ENCODE measurements at regions not wholly inside any gene's neighbourhood (a gene's known extent, or its start where the extent isn't known, plus 50 kb on each side); places are given as distances from the start of the nearest gene placed in this dataset.

- Histone ChIP-seq H3K27me3 (ENCODE audit: insufficient read depth, low read depth, low read length) (no peaks in the 10 kb centered on the region), H3K79me2 (replicated peaks; ENCODE audit: insufficient read depth, low read length) (no peaks in the 10 kb centered on the region), H3K4me2 (ENCODE audit: low read length) (no peak overlapping the region), H2AFZ (ENCODE audit: low read depth, low read length) (no peak overlapping the region), H3K9me2 (ENCODE audit: insufficient read depth, low read length) (no peaks in the 10 kb centered on the region), H3K4me3 (ENCODE audit: low read length) (no peak overlapping the region), H3K9me3 (ENCODE audit: low read length) (no peaks in the 10 kb centered on the region), H3K27ac (ENCODE audit: low read length) (no peak overlapping the region), H3K9ac (ENCODE audit: low read length) (no peak overlapping the region), H3F3A (ENCODE audit: insufficient read depth, low read length, poor library complexity, severe bottlenecking) (no peaks in the 10 kb centered on the region), H4K20me1 (ENCODE audit: insufficient read depth) (no peaks in the 10 kb centered on the region), H3K36me3 (ENCODE audit: insufficient read depth, low read length) (no peaks in the 10 kb centered on the region)
- TF ChIP-seq SMC3 (conservative IDR thresholded peaks at IDR 0.05; ENCODE audit: poor library complexity) (no peak), REST (IDR thresholded peaks at IDR 0.05; ENCODE audit: borderline replicate concordance) (no peak)
- TF ChIP-seq, protein P1, sequence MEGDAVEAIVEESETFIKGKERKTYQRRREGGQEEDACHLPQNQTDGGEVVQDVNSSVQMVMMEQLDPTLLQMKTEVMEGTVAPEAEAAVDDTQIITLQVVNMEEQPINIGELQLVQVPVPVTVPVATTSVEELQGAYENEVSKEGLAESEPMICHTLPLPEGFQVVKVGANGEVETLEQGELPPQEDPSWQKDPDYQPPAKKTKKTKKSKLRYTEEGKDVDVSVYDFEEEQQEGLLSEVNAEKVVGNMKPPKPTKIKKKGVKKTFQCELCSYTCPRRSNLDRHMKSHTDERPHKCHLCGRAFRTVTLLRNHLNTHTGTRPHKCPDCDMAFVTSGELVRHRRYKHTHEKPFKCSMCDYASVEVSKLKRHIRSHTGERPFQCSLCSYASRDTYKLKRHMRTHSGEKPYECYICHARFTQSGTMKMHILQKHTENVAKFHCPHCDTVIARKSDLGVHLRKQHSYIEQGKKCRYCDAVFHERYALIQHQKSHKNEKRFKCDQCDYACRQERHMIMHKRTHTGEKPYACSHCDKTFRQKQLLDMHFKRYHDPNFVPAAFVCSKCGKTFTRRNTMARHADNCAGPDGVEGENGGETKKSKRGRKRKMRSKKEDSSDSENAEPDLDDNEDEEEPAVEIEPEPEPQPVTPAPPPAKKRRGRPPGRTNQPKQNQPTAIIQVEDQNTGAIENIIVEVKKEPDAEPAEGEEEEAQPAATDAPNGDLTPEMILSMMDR (IDR thresholded peaks at IDR 0.05; ENCODE audit: poor library complexity, severe bottlenecking), result no peak
Observed at GRCh38 chr2:104102615-104103014, 751.3 kb upstream of the POU3F3 start.

DNA sequence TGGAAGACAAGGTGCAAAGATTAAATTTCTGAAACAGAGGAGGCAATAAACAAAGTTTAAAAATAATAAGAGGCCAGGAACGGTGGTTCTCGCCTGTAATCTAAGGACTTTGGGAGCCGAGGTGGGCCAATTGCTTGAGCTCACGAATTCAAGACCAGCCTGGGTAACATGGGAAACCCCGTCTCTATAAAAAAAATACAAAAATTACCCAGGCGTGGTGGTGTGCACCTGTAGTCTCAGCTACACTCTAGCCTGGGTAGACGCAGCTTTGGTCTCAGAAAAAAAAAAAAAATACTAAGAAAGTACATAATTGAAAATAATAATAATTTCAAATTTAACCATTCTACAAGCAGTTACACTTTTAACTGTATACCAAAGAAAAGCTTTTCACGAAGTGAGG is 744.6 kb upstream of the POU3F3 start:
- H3K9me3 ChIP-seq (ENCODE audit: low read length), result no peaks in the 10 kb centered on the region
- no peak overlapping the region for H3K9ac ChIP-seq (ENCODE audit: low read length)
- no peak for TF ChIP-seq EZH2 (IDR thresholded peaks at IDR 0.05; ENCODE audit: borderline replicate concordance, insufficient read depth, low read length, poor library complexity, severe bottlenecking)
- TF ChIP-seq TAF1 (IDR thresholded peaks at IDR 0.05; ENCODE audit: low read depth), result no peak
- no peak for TF ChIP-seq EP300 (conservative IDR thresholded peaks at IDR 0.05; ENCODE audit: poor library complexity, severe bottlenecking)
- TF ChIP-seq REST (IDR thresholded peaks at IDR 0.05; ENCODE audit: borderline replicate concordance), result no peak
- TF ChIP-seq, protein P1 (IDR thresholded peaks at IDR 0.05; ENCODE audit: poor library complexity, severe bottlenecking), result no peak
- no peak for TF ChIP-seq POLR2AphosphoS5 (IDR thresholded peaks at IDR 0.05)
- no peak for TF ChIP-seq SMC3 (conservative IDR thresholded peaks at IDR 0.05; ENCODE audit: poor library complexity)
- TF ChIP-seq RAD21 (conservative IDR thresholded peaks at IDR 0.05), result no peak
- TF ChIP-seq MXI1 (conservative IDR thresholded peaks at IDR 0.05; ENCODE audit: poor library complexity, severe bottlenecking), result no peak
- no peak overlapping the region for H2AFZ ChIP-seq (ENCODE audit: low read depth, low read length)
- H4K20me1 ChIP-seq (ENCODE audit: insufficient read depth), result no peaks in the 10 kb centered on the region
- no peaks in the 10 kb centered on the region for H3K27me3 ChIP-seq (ENCODE audit: insufficient read depth, low read depth, low read length)
- H3K9me2 ChIP-seq (ENCODE audit: insufficient read depth, low read length), result no peaks in the 10 kb centered on the region
- H3F3A ChIP-seq (ENCODE audit: insufficient read depth, low read length, poor library complexity, severe bottlenecking), result no peaks in the 10 kb centered on the region
- H3K4me3 ChIP-seq (ENCODE audit: low read length), result no peak overlapping the region
- H3K36me3 ChIP-seq (ENCODE audit: insufficient read depth, low read length), result no peaks in the 10 kb centered on the region
- H3K79me2 ChIP-seq (replicated peaks; ENCODE audit: insufficient read depth, low read length), result no peaks in the 10 kb centered on the region
- no peak overlapping the region for H3K4me2 ChIP-seq (ENCODE audit: low read length)
- no peak overlapping the region for H3K27ac ChIP-seq (ENCODE audit: low read length)
